ENCODE measurements at regions not wholly inside any gene's neighbourhood (a gene's known extent, or its start where the extent isn't known, plus 50 kb on each side); places are given as distances from the start of the nearest gene placed in this dataset.

DNA sequence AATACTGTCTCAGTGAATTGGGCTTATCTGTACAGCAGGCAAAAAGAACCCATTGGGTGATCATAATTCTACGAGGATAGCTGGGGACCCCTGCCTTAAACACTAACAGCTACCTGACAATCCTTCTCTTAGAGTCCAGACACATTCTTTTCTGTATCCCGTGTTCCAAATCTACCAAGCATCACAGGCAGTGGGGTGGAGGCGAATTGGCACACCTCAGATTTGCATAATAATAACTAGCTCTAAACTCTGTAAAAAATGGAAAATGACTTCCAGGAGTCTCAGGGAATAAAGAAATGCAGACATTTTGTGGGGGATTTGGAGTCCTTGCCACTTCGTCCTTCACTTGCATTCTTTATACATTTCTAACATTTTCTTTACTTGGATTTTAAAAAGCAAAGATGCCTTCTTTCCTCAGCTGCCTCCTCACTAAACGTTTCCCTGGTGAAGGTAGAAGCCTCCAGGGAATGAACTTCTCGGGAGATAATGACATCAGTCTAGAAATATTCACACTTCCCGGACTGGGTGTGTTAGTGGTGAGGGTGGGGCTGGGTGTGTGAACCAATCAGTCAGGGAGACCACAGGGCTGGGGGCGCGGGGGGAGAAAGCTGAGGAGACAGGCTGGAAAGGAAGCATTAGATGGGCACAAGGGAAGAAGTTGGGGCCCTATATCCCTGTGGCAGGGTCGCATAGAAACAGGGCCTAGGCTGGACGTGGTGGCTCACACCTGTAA, 59.1 kb upstream of the BOD1L2 start:
- no peak for DNase-seq

GRCh38 chr18:57088883-57089282, 58.0 kb upstream of the BOD1L2 start:
- peak in 1 of 2 experiments; percentile 31 for DNase-seq

DNA sequence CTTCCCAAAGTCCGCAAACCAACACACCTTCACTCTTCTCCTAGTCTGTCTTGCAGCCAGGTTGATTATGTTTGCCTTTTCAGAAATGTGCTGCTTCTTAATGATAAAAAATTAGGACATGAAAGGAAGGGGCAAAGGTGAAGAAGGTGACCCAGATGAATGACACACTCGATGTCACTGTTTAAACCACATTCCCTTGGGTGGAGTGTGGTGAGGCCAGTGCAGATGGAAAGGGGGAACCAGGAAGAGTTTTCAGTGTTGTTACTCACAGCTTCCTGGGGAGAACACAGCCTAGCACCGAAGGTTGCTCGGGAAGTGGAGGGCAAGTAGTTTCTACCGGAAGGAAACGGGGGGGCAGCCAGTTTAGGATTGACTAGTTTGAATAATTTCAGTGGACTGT, 57.2 kb upstream of the BOD1L2 start:
- DNase-seq: no peak

- no peak for DNase-seq
These were observed 55.7 kb upstream of the BOD1L2 start for GRCh38 chr18:57091231-57091630.

DNA sequence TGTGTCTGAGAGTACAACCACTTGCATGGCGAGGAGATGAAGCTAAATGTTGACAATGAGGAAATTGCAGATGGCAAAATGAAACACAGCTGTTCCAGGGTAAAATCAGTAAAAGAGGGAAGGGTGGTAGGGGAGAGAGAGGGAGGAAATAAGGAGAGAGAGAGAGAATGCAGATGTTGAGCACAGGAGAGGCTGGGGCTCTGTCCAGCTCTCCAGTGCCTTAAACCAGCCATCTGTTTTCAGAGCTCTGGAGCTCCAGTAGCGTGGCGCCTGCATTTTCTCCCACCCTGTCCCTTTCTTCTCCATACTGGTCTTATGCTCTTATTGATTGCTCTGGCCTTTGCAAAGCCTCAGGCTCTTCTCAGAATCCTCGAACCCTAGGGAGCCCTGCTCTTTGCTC, 52.7 kb upstream of the BOD1L2 start:
- peak in 1 of 2 experiments; percentile 10 for DNase-seq

GRCh38 chr18:57095884-57096283, 51.0 kb upstream of the BOD1L2 start:
- DNase-seq: peak in 1 of 2 experiments; percentile 25
